ENCODE measurements at regions not wholly inside any gene's neighbourhood (a gene's known extent, or its start where the extent isn't known, plus 50 kb on each side); places are given as distances from the start of the nearest gene placed in this dataset.

DNA sequence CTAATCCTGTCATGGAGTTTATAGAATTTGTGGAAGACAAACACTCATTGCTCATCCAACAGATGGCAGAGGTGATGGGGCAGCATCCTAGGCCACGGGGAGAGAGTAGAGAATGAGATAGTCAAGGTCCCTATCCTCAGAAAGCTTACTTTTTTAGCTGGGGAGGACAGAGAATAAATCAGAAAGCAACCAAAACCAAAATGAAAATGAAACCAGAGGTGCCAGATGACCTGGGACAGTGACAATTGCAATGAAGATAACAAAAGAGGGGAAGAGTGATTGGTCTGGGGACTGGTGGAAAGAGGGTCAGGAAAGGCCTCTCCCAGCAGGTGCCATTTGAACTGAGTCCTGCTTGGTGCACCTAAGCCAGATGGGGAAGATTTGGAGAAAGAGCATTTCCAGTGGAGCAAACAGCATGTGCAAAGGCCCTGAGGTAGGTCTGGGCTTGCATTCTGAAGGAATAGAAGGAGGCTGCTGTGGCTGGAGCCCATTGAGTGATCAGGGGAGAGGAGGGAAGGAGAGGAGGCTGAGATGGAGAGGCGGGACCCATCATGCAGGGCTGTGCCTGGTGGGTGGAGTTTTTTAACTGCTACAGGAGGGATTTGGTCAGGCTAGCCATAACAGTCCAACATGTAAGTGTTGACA, 164.1 kb downstream of the RPS24 start:
- intact Hi-C loops (cut with micrococcal nuclease), result no loop called here
- no peak for DNase-seq
- H3K4me3 Mint-ChIP-seq, result no peak overlapping the region
- Histone ChIP-seq H3K9me3 (ENCODE audit: control insufficient read depth in 2 of 3, low read length in 3 of 3) (peaks cover 0 to 12% (median 0%) of the 10 kb centered on the region in 3 experiments), H3K36me3 (ENCODE audit: control insufficient read depth in 2 of 3, insufficient read depth in 3 of 3, low read length in 3 of 3) (no peaks in the 10 kb centered on the region), H3K4me3 (ENCODE audit: low read length) (no peak overlapping the region), H3K27me3 (ENCODE audit: control insufficient read depth in 2 of 2, insufficient read depth in 2 of 2, low read length in 2 of 2) (no peaks in the 10 kb centered on the region), H3K27ac (ENCODE audit: low read depth, low read length) (no peak overlapping the region), H3K4me1 (ENCODE audit: control insufficient read depth in 2 of 2, insufficient read depth in 2 of 2, low read length in 2 of 2) (no peaks in the 10 kb centered on the region)
- CTCF ChIA-PET, result no interaction called here
- ATAC-seq, result no peak
- H3K27ac Mint-ChIP-seq, result no peak overlapping the region
- POLR2A ChIA-PET, result no interaction called here
- peaks cover 0 to 13% (median 5%) of the 10 kb centered on the region in 11 donors for H3K9me3 Mint-ChIP-seq
- H3K27me3 Mint-ChIP-seq, result peaks cover 0 to 10% (median 5%) of the 10 kb centered on the region in 5 donors
- H3K4me1 Mint-ChIP-seq, result no peaks in the 10 kb centered on the region
- H3K36me3 Mint-ChIP-seq, result no peaks in the 10 kb centered on the region

DNA sequence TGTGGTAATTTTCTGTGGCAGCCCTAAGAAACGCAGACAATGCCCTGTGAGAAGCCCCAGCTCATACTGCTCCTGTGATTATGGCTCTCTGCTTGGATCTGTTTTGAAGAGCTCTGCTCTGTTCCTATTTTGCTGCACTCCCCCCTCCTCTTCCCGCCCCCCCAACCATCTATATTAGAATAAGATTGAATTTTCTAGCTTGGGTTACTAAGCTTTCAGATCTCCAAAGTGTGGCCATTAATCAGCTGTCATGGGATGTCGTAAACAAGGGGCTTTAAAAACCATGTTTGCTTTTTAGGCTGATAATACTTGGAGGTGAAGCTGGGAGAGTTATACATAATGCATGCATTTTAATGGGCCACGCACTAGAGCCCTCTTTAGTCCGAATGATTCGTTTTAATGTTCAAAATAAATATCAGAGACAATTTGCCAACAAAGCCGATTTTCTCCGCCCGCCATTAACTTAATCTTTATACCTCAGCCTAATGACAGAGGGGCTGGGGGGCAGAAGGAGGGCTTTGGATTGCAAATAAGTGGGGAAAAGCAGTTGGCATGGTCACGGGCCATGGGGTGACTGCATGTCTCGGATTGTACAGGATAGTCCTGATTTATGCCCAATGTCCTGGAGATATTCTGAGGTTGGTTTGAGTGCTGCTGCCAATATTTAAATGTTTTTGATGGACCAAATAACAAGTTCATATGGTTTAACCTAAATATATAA, 165.5 kb downstream of the RPS24 start:
- H3K27ac Mint-ChIP-seq, result no peak overlapping the region
- peaks cover 0 to 3% (median 0%) of the 10 kb centered on the region in 11 donors for H3K9me3 Mint-ChIP-seq
- intact Hi-C loops (cut with micrococcal nuclease), result no loop called here
- ATAC-seq, result no peak
- Histone ChIP-seq H3K4me3 (ENCODE audit: low read length) (no peak overlapping the region), H3K4me1 (ENCODE audit: control insufficient read depth in 2 of 2, insufficient read depth in 2 of 2, low read length in 2 of 2) (no peaks in the 10 kb centered on the region), H3K36me3 (ENCODE audit: control insufficient read depth in 2 of 3, insufficient read depth in 3 of 3, low read length in 3 of 3) (no peaks in the 10 kb centered on the region), H3K9me3 (ENCODE audit: control insufficient read depth in 2 of 3, low read length in 3 of 3) (no peaks in the 10 kb centered on the region), H3K27me3 (ENCODE audit: control insufficient read depth in 2 of 2, insufficient read depth in 2 of 2, low read length in 2 of 2) (no peaks in the 10 kb centered on the region), H3K27ac (ENCODE audit: low read depth, low read length) (no peak overlapping the region)
- no peak overlapping the region for H3K4me3 Mint-ChIP-seq
- no peak for DNase-seq
- no peaks in the 10 kb centered on the region for H3K36me3 Mint-ChIP-seq
- H3K27me3 Mint-ChIP-seq, result peaks cover 0 to 5% (median 0%) of the 10 kb centered on the region in 5 donors
- ChIA-PET CTCF (no interaction called here), POLR2A (no interaction called here)
- H3K4me1 Mint-ChIP-seq, result no peaks in the 10 kb centered on the region

DNA sequence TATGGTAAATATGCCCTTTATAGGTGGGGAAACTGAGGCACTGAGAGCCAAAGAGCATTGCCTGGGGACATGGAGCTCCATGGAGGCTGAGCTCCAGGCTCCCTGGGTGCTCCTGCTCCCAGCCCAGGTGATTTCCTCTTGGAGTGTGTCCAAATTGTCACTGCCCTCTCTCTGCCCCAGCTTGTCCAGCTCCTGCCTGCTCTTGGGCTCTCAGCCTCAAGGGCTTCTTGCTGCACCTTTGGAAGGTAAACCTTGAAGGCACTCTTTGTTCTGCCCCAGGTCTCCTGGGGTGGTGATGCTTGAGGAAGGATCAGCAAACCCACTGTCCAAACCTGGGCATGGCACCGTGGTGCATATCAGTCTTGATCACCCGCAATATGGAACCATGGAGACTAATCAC, 166.1 kb downstream of the RPS24 start:
- Histone ChIP-seq H3K27me3 (ENCODE audit: control insufficient read depth in 2 of 2, insufficient read depth in 2 of 2, low read length in 2 of 2) (no peaks in the 10 kb centered on the region), H3K27ac (ENCODE audit: low read depth, low read length) (no peak overlapping the region), H3K4me1 (ENCODE audit: control insufficient read depth in 2 of 2, insufficient read depth in 2 of 2, low read length in 2 of 2) (no peaks in the 10 kb centered on the region), H3K4me3 (ENCODE audit: low read length) (no peak overlapping the region), H3K36me3 (ENCODE audit: control insufficient read depth in 2 of 3, insufficient read depth in 3 of 3, low read length in 3 of 3) (no peaks in the 10 kb centered on the region), H3K9me3 (ENCODE audit: control insufficient read depth in 2 of 3, low read length in 3 of 3) (no peaks in the 10 kb centered on the region)
- no peak overlapping the region for H3K4me3 Mint-ChIP-seq
- POLR2A ChIA-PET, result no interaction called here
- no peaks in the 10 kb centered on the region for H3K27me3 Mint-ChIP-seq
- DNase-seq, result no peak
- H3K4me1 Mint-ChIP-seq, result no peaks in the 10 kb centered on the region
- H3K9me3 Mint-ChIP-seq, result no peaks in the 10 kb centered on the region
- intact Hi-C loops (cut with micrococcal nuclease), result no loop called here
- no peak overlapping the region for H3K27ac Mint-ChIP-seq
- ATAC-seq, result no peak
- H3K36me3 Mint-ChIP-seq, result no peaks in the 10 kb centered on the region
- CTCF ChIA-PET, result no interaction called here

DNA sequence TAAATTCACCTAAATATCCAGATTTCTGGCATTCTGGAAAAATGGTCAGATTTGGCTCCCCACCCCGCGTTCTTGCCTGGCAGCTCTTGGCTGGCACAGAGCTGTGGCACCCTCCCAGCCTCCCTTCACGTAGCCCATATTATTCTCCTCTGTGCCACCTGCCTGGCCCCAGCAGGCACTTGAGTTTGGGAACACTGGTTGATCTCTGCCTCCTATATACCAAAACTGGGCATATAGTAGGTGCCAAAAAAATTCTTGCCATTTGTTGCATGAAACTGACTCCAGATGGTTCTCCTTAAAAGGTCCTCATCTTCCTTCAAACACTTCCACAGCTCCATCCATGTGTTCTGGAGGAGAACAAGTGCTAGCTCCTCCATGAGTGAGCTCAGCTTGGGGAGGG, 167.0 kb downstream of the RPS24 start:
- Histone ChIP-seq H3K4me3 (ENCODE audit: low read length) (no peak overlapping the region), H3K27me3 (ENCODE audit: control insufficient read depth in 2 of 2, insufficient read depth in 2 of 2, low read length in 2 of 2) (no peaks in the 10 kb centered on the region), H3K9me3 (ENCODE audit: control insufficient read depth in 2 of 3, low read length in 3 of 3) (no peaks in the 10 kb centered on the region), H3K27ac (ENCODE audit: low read depth, low read length) (no peak overlapping the region), H3K36me3 (ENCODE audit: control insufficient read depth in 2 of 3, insufficient read depth in 3 of 3, low read length in 3 of 3) (no peaks in the 10 kb centered on the region), H3K4me1 (ENCODE audit: control insufficient read depth in 2 of 2, insufficient read depth in 2 of 2, low read length in 2 of 2) (no peaks in the 10 kb centered on the region)
- Mint-ChIP-seq H3K36me3 (no peaks in the 10 kb centered on the region), H3K4me1 (peaks cover 0 to 9% (median 5%) of the 10 kb centered on the region in 7 donors), H3K27me3 (no peaks in the 10 kb centered on the region), H3K4me3 (no peak overlapping the region), H3K27ac (no peak overlapping the region), H3K9me3 (no peaks in the 10 kb centered on the region)
- intact Hi-C loops (cut with micrococcal nuclease), result no loop called here
- POLR2A ChIA-PET, result no interaction called here
- CTCF ChIA-PET, result no interaction called here
- ATAC-seq (no peak), DNase-seq (no peak)

DNA sequence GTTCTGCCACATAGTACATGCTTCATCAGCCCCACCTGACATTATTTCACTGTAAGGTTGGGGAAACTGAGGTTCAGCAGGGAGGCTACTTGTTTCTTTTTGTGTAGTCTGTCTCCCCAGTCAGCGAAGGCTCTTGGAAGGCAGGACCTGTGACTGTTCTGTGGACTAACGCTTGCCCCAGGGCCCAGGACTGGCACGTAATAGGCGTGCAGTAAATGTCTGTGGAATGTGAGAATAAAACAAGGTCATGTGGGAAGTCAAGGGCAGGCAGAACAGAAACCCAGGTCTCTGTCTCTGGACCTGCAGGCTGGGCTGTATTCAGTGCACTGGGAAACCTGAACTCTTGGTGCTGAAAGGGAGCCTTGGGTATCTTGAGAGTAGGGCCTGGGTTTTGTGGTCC, 168.7 kb downstream of the RPS24 start:
- no peak overlapping the region for H3K27ac ChIP-seq (ENCODE audit: low read depth, low read length)
- Mint-ChIP-seq H3K27ac (no peak overlapping the region), H3K27me3 (no peaks in the 10 kb centered on the region), H3K9me3 (no peaks in the 10 kb centered on the region), H3K4me1 (peaks cover 2 to 12% (median 10%) of the 10 kb centered on the region in 7 donors), H3K4me3 (no peak overlapping the region), H3K36me3 (no peaks in the 10 kb centered on the region)
- POLR2A ChIA-PET, result no interaction called here
- H3K36me3 ChIP-seq (ENCODE audit: control insufficient read depth in 2 of 3, insufficient read depth in 3 of 3, low read length in 3 of 3), result no peaks in the 10 kb centered on the region
- H3K27me3 ChIP-seq (ENCODE audit: control insufficient read depth in 2 of 2, insufficient read depth in 2 of 2, low read length in 2 of 2), result no peaks in the 10 kb centered on the region
- no peaks in the 10 kb centered on the region for H3K4me1 ChIP-seq (ENCODE audit: control insufficient read depth in 2 of 2, insufficient read depth in 2 of 2, low read length in 2 of 2)
- H3K4me3 ChIP-seq (ENCODE audit: low read length), result no peak overlapping the region
- no peak for ATAC-seq
- H3K9me3 ChIP-seq (ENCODE audit: control insufficient read depth in 2 of 3, low read length in 3 of 3), result no peaks in the 10 kb centered on the region
- intact Hi-C loops (cut with micrococcal nuclease), result no loop called here
- CTCF ChIA-PET, result no interaction called here
- DNase-seq, result no peak

DNA sequence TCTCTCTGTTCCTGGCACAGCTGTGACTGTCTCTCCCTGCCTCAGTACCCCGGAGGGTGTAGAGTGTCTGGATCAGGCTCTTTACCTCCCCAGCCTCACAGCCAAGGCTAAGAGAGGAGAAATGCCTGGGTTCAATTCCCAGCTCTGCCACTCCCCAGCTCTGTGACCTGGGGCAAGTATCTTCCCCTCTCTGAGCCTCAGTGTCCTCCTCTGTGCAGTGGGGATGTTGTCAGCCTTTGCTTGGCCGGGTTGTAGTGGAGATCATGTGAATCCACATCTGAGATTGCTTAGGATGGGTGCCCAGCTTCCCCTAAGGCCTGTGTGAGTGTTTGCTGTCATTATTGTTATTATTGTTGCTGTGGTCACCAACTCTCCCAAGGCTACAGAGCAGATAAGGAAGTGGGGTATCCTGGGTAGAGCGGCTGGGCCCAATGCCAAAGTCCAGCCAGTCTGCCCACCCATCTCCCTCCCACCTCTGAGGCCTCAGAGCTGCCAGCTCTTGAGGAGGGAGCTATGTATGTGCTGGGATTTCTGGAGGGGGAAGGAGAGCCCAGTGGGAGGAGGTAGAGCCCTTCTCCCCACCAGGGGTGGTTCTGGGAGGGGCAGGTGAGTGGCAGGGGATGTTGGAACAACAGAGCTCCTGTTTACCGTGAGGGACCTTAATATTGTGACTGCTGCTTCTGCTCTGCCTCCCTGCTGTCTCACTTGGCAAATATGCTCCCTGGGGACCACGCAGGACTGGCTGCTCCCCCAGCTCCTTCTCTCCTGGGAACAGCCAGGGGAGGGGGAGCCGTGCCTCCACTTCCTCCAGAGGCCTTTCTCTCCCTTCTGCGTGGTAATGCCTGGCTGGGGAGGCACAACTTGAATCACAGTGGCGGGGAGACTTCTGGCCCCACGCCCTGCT, 170.5 kb downstream of the RPS24 start:
- POLR2A ChIA-PET, result no interaction called here
- Mint-ChIP-seq H3K4me3 (no peak overlapping the region), H3K9me3 (no peaks in the 10 kb centered on the region), H3K4me1 (peaks cover 2 to 12% (median 10%) of the 10 kb centered on the region in 7 donors), H3K36me3 (no peaks in the 10 kb centered on the region), H3K27ac (peak overlapping the region in 1 of 9 donors; percentile 89), H3K27me3 (no peaks in the 10 kb centered on the region)
- no peaks in the 10 kb centered on the region for H3K9me3 ChIP-seq (ENCODE audit: control insufficient read depth in 2 of 3, low read length in 3 of 3)
- H3K27me3 ChIP-seq (ENCODE audit: control insufficient read depth in 2 of 2, insufficient read depth in 2 of 2, low read length in 2 of 2), result no peaks in the 10 kb centered on the region
- no peaks in the 10 kb centered on the region for H3K36me3 ChIP-seq (ENCODE audit: control insufficient read depth in 2 of 3, insufficient read depth in 3 of 3, low read length in 3 of 3)
- H3K27ac ChIP-seq (ENCODE audit: low read depth, low read length), result no peak overlapping the region
- no peak for DNase-seq
- H3K4me1 ChIP-seq (ENCODE audit: control insufficient read depth in 2 of 2, insufficient read depth in 2 of 2, low read length in 2 of 2), result no peaks in the 10 kb centered on the region
- intact Hi-C loops (cut with micrococcal nuclease), result no loop called here
- ATAC-seq, result peak; percentile 14
- CTCF ChIA-PET, result no interaction called here
- no peak overlapping the region for H3K4me3 ChIP-seq (ENCODE audit: low read length)

All from naive thymus-derived CD4-positive, alpha-beta T cell (primary cell).